Skeletal muscle satellite cell (primary cell): ENCODE measurements at regions not wholly inside any gene's neighbourhood (a gene's known extent, or its start where the extent isn't known, plus 50 kb on each side); places are given as distances from the start of the nearest gene placed in this dataset.
A peak's percentile ranks its signal among the peaks of the same experiment; 100 is the strongest.

Experiments used
- H3K27me3 ChIP-seq: 2 replicates; pipeline ENCODE4 v1.7.0; 2013; ENCODE audit warnings: low read length; ENCODE audit not compliant: control insufficient read depth, insufficient read depth
- H3K36me3 ChIP-seq: 2 replicates; pipeline ENCODE4 v1.7.0; 2013; ENCODE audit warnings: mild to moderate bottlenecking, control low read depth, low read length; ENCODE audit not compliant: insufficient read depth
- H3K4me1 ChIP-seq: 2 replicates; pipeline ENCODE4 v1.7.0; 2013; ENCODE audit warnings: low read length; ENCODE audit not compliant: control insufficient read depth, insufficient read depth
- H3K4me2 ChIP-seq: 2 replicates; pipeline ENCODE4 v1.7.0; 2013; ENCODE audit warnings: mild to moderate bottlenecking, low read length
- H3K4me3 ChIP-seq: 2 replicates; pipeline ENCODE4 v1.7.0; 2013; ENCODE audit warnings: low read length
- H3K9ac ChIP-seq: 2 replicates; pipeline ENCODE4 v1.7.0; 2013; ENCODE audit warnings: mild to moderate bottlenecking, low read depth, low read length, moderate library complexity
- H3K9me3 ChIP-seq: replicated peaks from 2 replicates; pipeline ENCODE4 v1.7.0; 2013; ENCODE audit warnings: mild to moderate bottlenecking, control low read depth, low read length

DNA sequence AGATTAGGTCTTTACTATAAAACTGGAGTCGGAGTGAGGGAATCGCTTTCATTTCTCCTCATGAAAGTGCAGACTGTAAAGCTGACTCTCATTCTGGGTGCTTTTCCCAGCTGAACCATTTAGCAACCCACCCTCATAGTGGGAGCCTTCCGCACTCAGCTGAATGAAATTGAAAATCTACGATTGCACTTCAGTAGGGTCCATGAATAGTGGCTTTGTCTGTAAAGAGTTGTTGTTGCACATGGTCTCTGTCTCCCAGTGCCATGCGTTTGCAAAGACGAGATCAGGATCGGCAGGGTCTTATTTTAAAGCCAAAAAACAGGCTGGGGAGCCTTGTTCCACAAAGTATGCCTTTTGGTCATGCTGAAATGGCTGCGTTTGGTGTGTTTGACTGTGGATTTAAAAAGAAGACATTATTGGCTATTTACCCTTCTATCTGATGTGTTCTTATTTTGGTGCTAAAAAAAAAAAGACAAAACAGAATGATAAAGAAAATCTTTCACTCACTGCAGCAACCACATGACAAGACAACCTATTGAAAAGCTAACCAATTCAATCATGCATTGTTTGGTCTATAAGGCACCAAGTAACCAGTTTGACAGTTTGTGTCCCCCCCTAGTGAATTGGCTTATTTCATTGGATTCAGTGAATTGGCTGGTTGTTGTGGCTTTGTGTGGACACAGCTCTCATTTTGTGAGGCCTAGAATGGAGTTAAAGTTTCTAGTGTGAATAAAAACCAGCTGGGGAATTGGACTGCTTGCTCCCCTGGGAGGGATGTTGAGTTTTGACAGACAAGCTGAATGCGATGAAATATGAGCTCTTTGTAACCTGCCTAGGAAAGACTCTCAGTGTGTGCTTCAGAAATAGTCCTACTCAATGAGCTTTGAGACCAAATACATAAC lies 65.6 kb downstream of the ARHGAP35 start:
- peaks cover 17% of the 10 kb centered on the region for H3K36me3 ChIP-seq
- H3K4me3 ChIP-seq, result no peak overlapping the region
- H3K27me3 ChIP-seq, result no peaks in the 10 kb centered on the region
- H3K4me2 ChIP-seq, result no peak overlapping the region
- no peaks in the 10 kb centered on the region for H3K9me3 ChIP-seq
- H3K4me1 ChIP-seq, result peaks cover 49% of the 10 kb centered on the region
- no peak overlapping the region for H3K9ac ChIP-seq

GRCh38 chr19:46927106-46927505 lies 66.3 kb downstream of the ARHGAP35 start:
- Histone ChIP-seq H3K9me3 (no peaks in the 10 kb centered on the region), H3K4me2 (no peak overlapping the region), H3K9ac (no peak overlapping the region), H3K4me1 (peaks cover 56% of the 10 kb centered on the region), H3K36me3 (peaks cover 10% of the 10 kb centered on the region), H3K4me3 (no peak overlapping the region), H3K27me3 (no peaks in the 10 kb centered on the region)

- Histone ChIP-seq H3K4me2 (no peak overlapping the region), H3K9ac (no peak overlapping the region), H3K4me1 (peaks cover 64% of the 10 kb centered on the region), H3K27me3 (no peaks in the 10 kb centered on the region), H3K36me3 (peaks cover 3% of the 10 kb centered on the region), H3K4me3 (no peak overlapping the region), H3K9me3 (no peaks in the 10 kb centered on the region)
Observed at GRCh38 chr19:46927893-46928292, 67.1 kb downstream of the ARHGAP35 start.

DNA sequence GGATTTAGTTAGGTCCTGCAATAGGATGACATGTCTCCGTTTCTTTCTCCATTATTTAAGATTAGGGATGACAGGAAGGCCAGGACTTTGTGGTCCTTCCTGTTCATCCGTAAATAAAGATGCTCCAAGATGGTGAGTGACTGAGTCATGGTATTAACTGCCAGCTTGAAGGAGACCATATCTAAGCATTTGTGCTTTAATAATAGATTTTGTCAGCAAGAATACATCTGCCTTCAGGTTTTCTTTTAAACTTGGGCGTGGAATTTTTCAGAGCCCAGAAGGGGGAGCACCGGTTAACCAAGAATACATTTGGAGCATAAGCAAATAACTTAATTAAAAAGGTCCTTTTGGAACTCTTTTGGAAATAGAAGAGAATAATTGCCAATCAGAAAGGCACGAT lies 68.2 kb downstream of the ARHGAP35 start:
- H3K36me3 ChIP-seq, result peaks cover 3% of the 10 kb centered on the region

DNA sequence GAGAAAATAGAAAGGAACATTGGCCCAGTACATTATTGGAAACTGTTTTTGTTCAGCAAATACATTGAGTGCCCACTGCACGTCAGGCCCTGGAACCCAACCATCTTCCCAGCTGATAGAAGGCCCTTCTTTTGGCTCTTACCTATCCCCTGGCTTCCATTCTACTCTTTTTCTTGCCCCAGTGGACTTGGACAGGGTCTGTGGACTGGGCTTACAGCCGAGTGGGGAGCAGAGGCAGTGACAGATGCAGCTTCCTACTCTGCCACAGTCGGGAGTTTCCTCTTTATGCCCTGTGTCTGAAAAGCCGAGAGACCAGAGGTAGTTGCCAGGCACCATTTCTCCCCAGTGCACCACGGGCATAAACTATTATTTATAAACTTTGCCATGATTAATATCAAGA lies 70.4 kb downstream of the ARHGAP35 start:
- peaks cover 53% of the 10 kb centered on the region for H3K4me1 ChIP-seq
- no peak overlapping the region for H3K4me2 ChIP-seq
- H3K9me3 ChIP-seq, result no peaks in the 10 kb centered on the region
- H3K27me3 ChIP-seq, result no peaks in the 10 kb centered on the region
- no peak overlapping the region for H3K9ac ChIP-seq
- H3K4me3 ChIP-seq, result no peak overlapping the region
- H3K36me3 ChIP-seq, result no peaks in the 10 kb centered on the region

More for the DNA sequence above, 68.2 kb downstream of the ARHGAP35 start:
- Histone ChIP-seq H3K4me2 (no peak overlapping the region), H3K9me3 (no peaks in the 10 kb centered on the region), H3K9ac (no peak overlapping the region), H3K4me1 (peaks cover 73% of the 10 kb centered on the region), H3K27me3 (no peaks in the 10 kb centered on the region), H3K4me3 (no peak overlapping the region)

- peak overlapping the region; percentile 38 for H3K4me2 ChIP-seq
- H3K36me3 ChIP-seq, result peaks cover 2% of the 10 kb centered on the region
- H3K4me3 ChIP-seq, result no peak overlapping the region
- peaks cover 54% of the 10 kb centered on the region for H3K4me1 ChIP-seq
- peak overlapping the region; percentile 41 for H3K9ac ChIP-seq
- H3K9me3 ChIP-seq, result no peaks in the 10 kb centered on the region
- H3K27me3 ChIP-seq, result no peaks in the 10 kb centered on the region
Observed at GRCh38 chr19:46932346-46932745, 71.5 kb downstream of the ARHGAP35 start.

DNA sequence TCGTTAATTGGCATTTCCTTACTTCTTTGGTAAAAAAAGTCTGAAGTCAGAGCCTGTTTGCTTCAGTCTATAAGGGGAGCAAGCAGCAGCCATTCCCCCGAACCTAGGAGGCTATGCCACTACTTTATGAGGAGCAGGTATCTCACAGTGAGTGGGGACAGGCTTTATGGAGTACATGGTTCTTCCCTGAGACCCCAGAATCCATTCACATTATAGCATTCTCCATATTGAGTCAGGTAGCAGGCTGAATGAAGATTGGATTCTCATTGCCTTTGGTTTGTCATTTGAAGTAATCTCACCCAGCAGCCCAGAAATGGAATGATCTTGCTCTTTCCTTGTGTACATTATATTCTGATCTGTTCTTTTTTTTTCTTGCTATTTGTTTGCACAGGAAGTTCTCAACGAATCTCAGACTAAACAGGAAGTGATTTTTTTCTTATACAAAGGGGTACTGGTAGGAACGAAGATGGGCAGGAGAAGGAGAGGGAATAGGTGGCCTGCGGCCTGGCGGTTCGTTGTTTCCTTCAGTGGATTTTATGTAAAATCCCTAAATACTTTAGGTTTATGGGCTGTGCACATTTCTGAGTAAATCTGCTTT lies 74.4 kb downstream of the ARHGAP35 start:
- no peak overlapping the region for H3K4me2 ChIP-seq
- H3K9ac ChIP-seq, result no peak overlapping the region
- no peaks in the 10 kb centered on the region for H3K9me3 ChIP-seq
- H3K27me3 ChIP-seq, result no peaks in the 10 kb centered on the region
- H3K36me3 ChIP-seq, result peaks cover 12% of the 10 kb centered on the region
- H3K4me1 ChIP-seq, result peaks cover 46% of the 10 kb centered on the region
- no peak overlapping the region for H3K4me3 ChIP-seq

DNA sequence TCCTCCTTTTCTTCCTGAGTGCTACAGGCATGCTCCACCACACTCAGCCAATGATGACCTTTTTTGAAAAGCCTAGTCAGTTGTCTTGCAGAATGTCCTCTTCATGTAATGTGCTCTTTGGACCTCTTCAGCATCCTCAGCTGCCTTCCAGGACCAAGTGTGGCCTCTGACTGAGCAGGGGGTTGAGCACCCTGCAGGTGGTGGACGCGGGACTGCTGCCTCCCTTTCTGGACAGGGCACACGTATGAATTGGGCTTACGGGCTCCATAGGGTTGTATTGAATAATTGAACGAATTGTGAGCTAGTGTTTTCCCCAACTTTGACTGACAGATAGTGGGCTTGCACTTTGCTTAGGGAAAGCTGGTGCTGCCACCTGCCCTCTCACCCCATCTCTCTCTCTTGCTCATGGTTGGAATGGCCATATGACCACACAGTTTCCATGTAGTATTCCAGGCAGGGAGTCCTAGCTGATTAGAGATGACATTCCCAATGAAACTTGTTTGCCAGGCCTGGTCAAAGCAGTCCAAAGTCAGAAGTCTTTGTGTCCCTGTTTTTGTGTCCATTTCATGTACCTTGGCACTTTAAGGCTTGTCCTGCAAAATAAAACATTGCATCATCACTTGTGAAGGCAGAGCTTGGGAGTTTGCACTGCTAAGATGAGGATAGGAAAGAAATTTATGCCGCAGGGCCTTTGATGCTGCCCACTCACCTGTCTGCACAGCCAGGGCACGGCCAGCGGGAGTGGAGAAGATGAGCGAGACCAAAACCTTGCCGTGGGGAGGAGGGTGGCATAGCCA lies 76.3 kb upstream of the NPAS1 start:
- Histone ChIP-seq H3K4me2 (no peak overlapping the region), H3K9me3 (no peaks in the 10 kb centered on the region), H3K4me1 (peaks cover 21% of the 10 kb centered on the region), H3K9ac (no peak overlapping the region), H3K27me3 (no peaks in the 10 kb centered on the region), H3K36me3 (peaks cover 3% of the 10 kb centered on the region), H3K4me3 (no peak overlapping the region)

DNA sequence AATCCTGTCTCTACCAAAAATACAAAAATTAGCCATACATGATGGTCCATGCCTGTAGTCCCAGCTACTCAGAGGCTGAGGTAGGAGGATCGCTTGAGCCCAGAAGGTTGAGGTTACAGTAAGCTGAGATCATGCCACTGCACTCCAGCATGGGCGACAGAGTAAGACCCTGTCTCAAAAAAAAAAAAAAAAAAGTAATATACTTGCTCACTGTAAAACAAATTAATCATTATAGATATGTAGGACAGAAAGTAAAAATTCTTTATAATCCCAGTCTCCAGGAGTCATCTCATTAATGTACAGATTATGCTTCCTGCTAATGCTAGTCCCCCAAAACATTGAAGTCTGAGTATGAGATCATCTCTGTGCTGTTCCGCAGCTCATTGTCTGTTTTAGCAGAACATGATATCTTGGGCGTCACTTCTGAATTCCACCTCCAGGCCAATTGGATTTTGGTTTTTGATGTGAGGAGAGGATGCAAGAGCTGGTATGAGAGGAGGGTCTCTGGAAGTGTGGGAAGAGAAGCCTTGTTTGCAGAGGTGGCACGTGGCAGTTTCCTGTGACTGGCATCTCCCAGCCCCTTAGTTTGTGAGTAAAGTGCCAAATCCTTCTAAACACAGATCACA lies 75.4 kb upstream of the NPAS1 start:
- H3K4me1 ChIP-seq, result peaks cover 21% of the 10 kb centered on the region
- H3K9me3 ChIP-seq, result no peaks in the 10 kb centered on the region
- H3K4me3 ChIP-seq, result peak overlapping the region; percentile 43
- peaks cover 3% of the 10 kb centered on the region for H3K36me3 ChIP-seq
- H3K27me3 ChIP-seq, result no peaks in the 10 kb centered on the region
- H3K4me2 ChIP-seq, result peak overlapping the region; percentile 70
- peak overlapping the region; percentile 49 for H3K9ac ChIP-seq

DNA sequence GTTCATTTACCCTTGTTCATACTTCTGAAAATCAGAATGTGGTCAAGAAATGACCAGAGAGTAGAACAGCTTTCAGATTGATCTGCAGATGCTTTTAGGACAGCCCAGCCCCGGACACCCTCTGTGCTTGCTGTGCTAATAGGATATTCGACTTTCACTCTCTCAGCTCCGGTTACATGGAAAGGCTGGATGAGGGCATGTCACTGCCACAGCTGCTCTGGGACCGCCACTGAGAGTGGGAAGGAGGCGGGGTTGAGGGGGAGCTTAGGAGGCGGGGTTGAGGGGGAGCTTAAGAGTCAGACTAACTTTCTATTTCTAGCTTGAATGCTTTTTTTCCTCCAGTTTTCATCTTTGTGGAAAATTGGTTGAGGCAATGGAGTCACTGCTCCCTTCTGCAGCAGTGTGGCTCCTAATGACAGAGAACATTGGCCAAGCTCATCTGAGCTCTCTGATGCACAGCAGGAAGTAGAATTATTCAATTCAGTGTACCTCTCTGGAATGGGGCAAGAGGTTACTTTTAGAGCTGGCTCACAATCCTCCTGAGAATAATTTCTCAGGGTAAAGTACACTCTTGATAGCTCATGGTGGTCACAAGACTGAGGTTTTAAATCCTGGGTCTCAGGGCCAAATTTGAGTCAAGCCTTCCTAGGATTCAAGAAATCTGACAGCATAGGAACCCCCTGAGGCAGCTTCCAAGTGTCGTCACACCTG lies 74.6 kb upstream of the NPAS1 start:
- Histone ChIP-seq H3K4me3 (peak overlapping the region; percentile 43), H3K4me2 (peak overlapping the region; percentile 70), H3K27me3 (no peaks in the 10 kb centered on the region), H3K9me3 (no peaks in the 10 kb centered on the region), H3K4me1 (peaks cover 29% of the 10 kb centered on the region), H3K36me3 (no peaks in the 10 kb centered on the region), H3K9ac (peak overlapping the region; percentile 58)
